ENCODE measurements at regions not wholly inside any gene's neighbourhood (a gene's known extent, or its start where the extent isn't known, plus 50 kb on each side); places are given as distances from the start of the nearest gene placed in this dataset.

DNA sequence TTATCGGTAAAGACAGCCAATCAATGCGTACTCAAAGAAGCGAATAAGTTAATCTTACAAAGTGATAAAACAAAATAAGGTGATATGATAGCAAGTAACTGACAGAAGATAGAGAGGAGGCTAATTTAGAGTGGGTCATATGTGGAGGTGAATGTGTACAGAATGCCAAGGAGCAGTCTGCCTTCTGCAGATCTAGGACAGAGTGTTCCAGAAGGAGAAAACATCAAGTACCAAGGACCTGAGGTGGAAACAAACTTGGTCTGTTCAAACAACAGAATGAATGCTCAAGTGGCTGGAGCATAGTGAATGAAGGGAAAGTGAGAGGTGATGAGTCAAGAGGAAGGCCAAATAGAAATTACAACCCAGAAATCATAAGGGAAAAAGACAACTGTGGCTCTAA, 170.3 kb upstream of the BMP4 start:
- no peak for DNase-seq (ENCODE audit: low read depth in 2 of 2, low spot score in 1 of 2)

- DNase-seq (ENCODE audit: low read depth in 2 of 2, low spot score in 1 of 2): no peak
Measured at GRCh38 chr14:54127526-54127925, 170.9 kb upstream of the BMP4 start.

GRCh38 chr14:54129850-54130640, 173.4 kb upstream of the BMP4 start:
- DNase-seq (ENCODE audit: low read depth in 2 of 2, low spot score in 1 of 2): no peak

- no peak for DNase-seq (ENCODE audit: low read depth in 2 of 2, low spot score in 1 of 2)
Measured at GRCh38 chr14:54132496-54132895, 175.9 kb upstream of the BMP4 start.

DNA sequence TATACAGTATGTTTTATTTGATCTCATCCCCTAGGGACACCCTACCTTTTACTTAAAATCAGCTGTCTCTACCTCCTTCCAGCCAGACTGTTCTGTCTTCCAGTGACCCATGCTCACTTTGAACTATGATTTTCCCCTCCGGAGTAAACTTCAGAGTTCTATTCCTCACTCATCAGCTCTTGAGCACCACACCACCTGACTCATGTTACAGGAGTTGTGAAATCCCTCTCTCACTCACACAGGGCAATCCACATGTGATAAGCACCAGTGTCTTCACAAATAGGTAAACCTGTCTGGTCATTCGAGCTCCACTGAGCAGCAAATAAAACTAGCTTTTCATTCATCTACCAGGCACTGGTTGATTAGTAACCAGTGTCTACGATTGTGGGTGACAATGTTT, 177.3 kb upstream of the BMP4 start:
- no peak for DNase-seq (ENCODE audit: low read depth in 2 of 2, low spot score in 1 of 2)

DNA sequence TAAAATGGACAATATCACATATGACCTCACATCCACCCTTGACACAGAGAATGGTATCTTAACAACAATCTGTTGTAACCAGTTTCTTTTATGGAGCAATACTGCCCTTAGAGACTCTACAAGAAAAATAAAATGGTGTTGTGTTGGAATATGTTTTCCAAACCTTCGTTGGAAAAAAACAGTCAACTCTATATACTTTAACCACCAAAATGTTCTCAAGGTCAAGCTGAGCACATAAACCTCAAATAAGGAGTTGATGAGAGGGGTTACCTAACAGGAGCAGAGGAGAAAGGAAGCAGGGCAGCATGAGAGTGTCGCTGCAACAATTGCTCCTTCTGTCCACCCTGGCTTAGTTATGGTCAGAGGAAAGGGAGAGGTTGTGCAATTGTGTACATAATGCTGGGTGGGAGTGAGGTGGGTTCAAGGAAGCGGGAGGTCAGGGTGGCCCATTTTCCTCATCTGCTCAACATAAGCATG, 179.2 kb upstream of the BMP4 start:
- no peak for DNase-seq (ENCODE audit: low read depth in 2 of 2, low spot score in 1 of 2)

GRCh38 chr14:54136894-54137613, 180.4 kb upstream of the BMP4 start:
- no peak for DNase-seq (ENCODE audit: low read depth in 2 of 2, low spot score in 1 of 2)

DNA sequence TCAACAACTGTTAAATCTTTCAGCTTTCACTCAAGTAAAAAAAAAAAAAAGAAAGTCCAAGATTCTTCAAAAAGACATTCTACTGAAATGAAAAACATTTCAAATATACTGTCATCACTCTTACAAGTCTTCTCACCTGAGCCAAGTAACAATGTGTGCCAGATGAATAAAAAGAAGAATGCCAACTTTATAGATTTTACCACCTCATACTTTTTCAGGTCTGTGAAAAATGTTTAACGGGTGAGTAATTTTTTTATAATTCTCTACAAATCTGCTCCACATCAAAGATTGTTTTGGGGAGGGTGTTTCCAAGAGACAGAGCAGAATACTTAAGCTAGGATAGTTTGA, 181.0 kb upstream of the BMP4 start:
- no peak for DNase-seq (ENCODE audit: low read depth in 2 of 2, low spot score in 1 of 2)

GRCh38 chr14:54138024-54138353, 181.4 kb upstream of the BMP4 start:
- DNase-seq (ENCODE audit: low read depth in 2 of 2, low spot score in 1 of 2): no peak

- no peak for DNase-seq (ENCODE audit: low read depth in 2 of 2, low spot score in 1 of 2)
Measured at GRCh38 chr14:54138354-54139038, 181.9 kb upstream of the BMP4 start.

GRCh38 chr14:54140551-54140950, 183.9 kb upstream of the BMP4 start:
- no peak for DNase-seq (ENCODE audit: low read depth in 2 of 2, low spot score in 1 of 2)

GRCh38 chr14:54146601-54147000, 190.0 kb upstream of the BMP4 start:
- no peak for DNase-seq (ENCODE audit: low read depth in 2 of 2, low spot score in 1 of 2)

DNA sequence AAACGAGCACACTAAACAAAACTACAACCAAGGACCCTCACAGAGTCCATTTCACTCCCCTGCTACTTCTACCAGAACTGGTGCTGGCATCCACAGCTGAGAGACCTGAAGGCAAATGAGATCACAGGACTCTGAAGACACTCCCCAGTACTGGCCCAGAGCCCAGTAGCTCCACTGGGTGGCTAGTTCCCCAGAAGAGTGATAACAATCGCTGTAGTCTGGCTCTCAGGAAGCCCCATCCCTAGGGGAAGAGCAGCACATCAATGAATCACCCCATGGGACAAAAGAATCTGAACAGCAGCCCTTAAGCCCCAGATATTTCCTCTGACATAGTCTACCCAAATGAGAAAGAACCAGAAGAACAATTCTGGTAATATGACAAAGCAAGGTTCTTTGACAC, 190.7 kb upstream of the BMP4 start:
- no peak for DNase-seq (ENCODE audit: low read depth in 2 of 2, low spot score in 1 of 2)

GRCh38 chr14:54147758-54148157, 191.1 kb upstream of the BMP4 start:
- no peak for DNase-seq (ENCODE audit: low read depth in 2 of 2, low spot score in 1 of 2)

- DNase-seq (ENCODE audit: low read depth in 2 of 2, low spot score in 1 of 2): no peak
Measured at GRCh38 chr14:54148251-54148650, 191.6 kb upstream of the BMP4 start.

DNA sequence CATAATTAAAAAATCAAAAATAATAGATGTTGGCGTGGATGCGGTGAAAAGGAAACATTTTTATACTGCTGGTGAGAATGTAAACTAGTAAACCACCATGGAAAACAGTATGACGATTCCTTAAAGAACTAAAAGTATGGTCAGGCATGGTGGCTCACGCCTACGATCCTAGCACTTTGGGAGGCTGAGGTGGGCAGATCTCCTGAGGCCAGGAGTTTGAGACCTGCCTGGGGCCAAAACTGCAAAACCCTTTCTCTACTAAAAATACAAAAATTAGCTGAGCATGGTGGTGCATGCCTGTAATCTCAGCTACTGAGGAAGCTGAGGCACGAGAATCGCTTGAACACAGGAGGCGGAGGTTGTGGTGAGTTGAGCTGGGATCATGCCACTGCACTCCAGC, 195.7 kb upstream of the BMP4 start:
- DNase-seq (ENCODE audit: low read depth in 2 of 2, low spot score in 1 of 2): no peak

GRCh38 chr14:54166049-54166950, 209.7 kb upstream of the BMP4 start:
- DNase-seq (ENCODE audit: low read depth in 2 of 2, low spot score in 1 of 2): no peak

DNA sequence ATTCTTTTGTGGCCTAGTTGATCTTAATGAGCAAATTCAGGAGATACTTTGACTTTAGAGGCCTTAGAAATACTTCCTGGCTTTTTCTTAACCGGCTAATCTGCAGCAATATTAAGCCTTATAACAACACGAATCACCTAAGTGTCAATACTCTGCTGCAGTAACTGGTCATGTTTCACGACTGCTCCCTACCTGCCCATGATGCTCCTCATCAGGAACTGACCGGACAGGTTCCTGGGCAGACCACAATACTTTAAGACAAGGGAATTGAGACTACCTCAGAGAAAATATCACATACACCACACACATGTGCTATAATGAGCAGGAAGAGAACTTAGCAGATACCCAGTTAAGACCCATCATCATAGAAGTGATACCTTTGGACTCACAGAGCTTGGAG, 211.9 kb upstream of the BMP4 start:
- DNase-seq (ENCODE audit: low read depth in 2 of 2, low spot score in 1 of 2): no peak

DNA sequence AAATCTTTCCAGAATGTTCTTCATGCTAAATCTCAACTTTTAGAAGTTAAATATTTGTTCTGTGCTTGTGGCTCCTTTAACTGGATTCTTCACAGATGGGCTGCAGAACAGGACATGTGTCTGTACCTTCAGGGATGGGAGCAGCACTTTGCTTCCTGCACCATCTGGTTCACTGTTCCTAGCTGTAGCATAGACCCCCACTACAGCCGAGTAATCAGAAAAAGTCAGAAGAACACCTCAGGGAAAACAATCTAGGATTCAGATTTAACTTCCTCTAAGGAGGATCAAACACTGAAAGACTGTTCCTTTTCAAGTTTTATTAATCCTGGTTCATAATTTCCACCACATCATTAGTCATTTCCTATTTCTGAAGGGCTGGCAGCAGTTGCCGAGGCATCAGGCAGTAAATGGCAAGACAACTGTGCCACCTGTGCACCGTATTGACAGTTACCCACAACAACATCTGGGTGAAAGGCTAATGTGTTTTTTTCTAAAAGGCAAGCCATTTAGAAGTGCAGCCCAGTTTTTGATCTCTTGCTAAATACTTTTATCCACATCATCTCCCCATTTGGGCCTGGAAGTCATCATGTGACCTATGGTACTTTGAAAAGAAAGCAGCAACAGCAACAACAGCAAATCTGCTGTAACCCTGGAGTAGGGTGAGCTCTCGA, 212.8 kb upstream of the BMP4 start:
- DNase-seq (ENCODE audit: low read depth in 2 of 2, low spot score in 1 of 2): no peak

DNA sequence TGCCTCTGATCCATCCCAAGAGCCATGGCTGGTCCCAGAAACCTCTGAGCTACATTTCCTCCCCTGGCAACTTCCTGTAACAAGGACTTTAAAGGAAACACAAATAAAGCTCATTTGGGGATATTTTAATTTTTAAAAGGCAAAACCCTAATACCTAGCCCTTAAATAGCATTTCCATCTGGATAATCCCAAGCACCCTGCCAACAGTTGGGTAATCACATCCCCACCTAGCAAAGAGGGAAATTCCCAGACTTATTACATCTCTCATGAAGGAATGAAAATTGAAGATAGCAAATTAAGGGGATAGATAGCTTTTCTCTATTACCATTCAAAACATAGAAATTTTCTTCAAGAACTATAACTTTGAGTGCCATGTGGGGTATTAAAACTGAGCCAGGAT, 213.7 kb upstream of the BMP4 start:
- no peak for DNase-seq (ENCODE audit: low read depth in 2 of 2, low spot score in 1 of 2)

GRCh38 chr14:54172114-54172513, 215.5 kb upstream of the BMP4 start:
- DNase-seq (ENCODE audit: low read depth in 2 of 2, low spot score in 1 of 2): no peak
